ENCODE measurements at regions not wholly inside any gene's neighbourhood (a gene's known extent, or its start where the extent isn't known, plus 50 kb on each side); places are given as distances from the start of the nearest gene placed in this dataset.
"Not testable (repeated sequence)": the region's sequence is repeated elsewhere in the genome, so short reads cannot be mapped to it uniquely, and the experiment has no call there.

GRCh38 chr12:24546084-24546483 is 402.8 kb downstream of the BCAT1 start:
- intact Hi-C loops (cut with DNase I), result no loop called here
- no peak for ATAC-seq
- DNase-seq, result no peak

GRCh38 chr12:24544368-24544767 is 404.5 kb downstream of the BCAT1 start:
- no peak for DNase-seq
- intact Hi-C loops (cut with DNase I), result no loop called here
- ATAC-seq, result no peak

- intact Hi-C loops (cut with DNase I), result no loop called here
- no peak for ATAC-seq
- DNase-seq, result no peak
These were observed 407.6 kb downstream of the BCAT1 start for GRCh38 chr12:24541193-24541871.

- ATAC-seq (no peak), DNase-seq (no peak)
- intact Hi-C loops (cut with DNase I), result no loop called here
These were observed 409.3 kb downstream of the BCAT1 start for GRCh38 chr12:24539646-24540045.

GRCh38 chr12:24537083-24537860 is 411.6 kb downstream of the BCAT1 start:
- intact Hi-C loops (cut with DNase I), result no loop called here

GRCh38 chr12:24535334-24536069 is 413.4 kb downstream of the BCAT1 start:
- ATAC-seq, result no peak
- DNase-seq, result no peak

More at GRCh38 chr12:24537083-24537860, 411.6 kb downstream of the BCAT1 start:
- no peak for ATAC-seq
- DNase-seq, result no peak

GRCh38 chr12:24534622-24535021 is 414.3 kb downstream of the BCAT1 start:
- ATAC-seq (peak; percentile 65 to 68), DNase-seq (no peak)
- intact Hi-C loops (cut with DNase I), result no loop called here

More at GRCh38 chr12:24535334-24536069, 413.4 kb downstream of the BCAT1 start:
- intact Hi-C loops (cut with DNase I), result no loop called here

GRCh38 chr12:24533716-24534352 is 415.1 kb downstream of the BCAT1 start:
- intact Hi-C loops (cut with DNase I), result no loop called here
- ATAC-seq, result no peak
- DNase-seq, result no peak

GRCh38 chr12:24530689-24531088 is 418.2 kb downstream of the BCAT1 start:
- peak in 1 of 2 donors; percentile 34 for ATAC-seq
- intact Hi-C loops (cut with DNase I), result no loop called here

GRCh38 chr12:24527102-24527501 is 421.8 kb downstream of the BCAT1 start:
- DNase-seq, result no peak
- intact Hi-C loops (cut with DNase I), result no loop called here
- ATAC-seq, result peak in 1 of 2 donors; percentile 65

More at GRCh38 chr12:24530689-24531088, 418.2 kb downstream of the BCAT1 start:
- DNase-seq, result no peak

GRCh38 chr12:24522736-24523135 is 426.2 kb downstream of the BCAT1 start:
- ATAC-seq (no peak), DNase-seq (no peak)
- intact Hi-C loops (cut with DNase I), result no loop called here

- intact Hi-C loops (cut with DNase I), result no loop called here
- DNase-seq (no peak), ATAC-seq (no peak)
These were observed 429.1 kb downstream of the BCAT1 start for GRCh38 chr12:24519759-24520158.

GRCh38 chr12:24517000-24517399 is 431.9 kb downstream of the BCAT1 start:
- DNase-seq (no peak), ATAC-seq (no peak)
- intact Hi-C loops (cut with DNase I), result no loop called here

- no peak for ATAC-seq
- no peak for DNase-seq
- intact Hi-C loops (cut with DNase I), result no loop called here
These were observed 438.2 kb downstream of the BCAT1 start for GRCh38 chr12:24510581-24511125.

GRCh38 chr12:24507827-24508226 is 441.1 kb downstream of the BCAT1 start:
- DNase-seq (no peak), ATAC-seq (no peak)
- intact Hi-C loops (cut with DNase I), result no loop called here

GRCh38 chr12:24505366-24506015 is 443.4 kb downstream of the BCAT1 start:
- intact Hi-C loops (cut with DNase I), result no loop called here
- ATAC-seq, result no peak

GRCh38 chr12:24503477-24503876 is 445.4 kb downstream of the BCAT1 start:
- ATAC-seq; DNase-seq; intact Hi-C loops (cut with DNase I): not testable (repeated sequence)

More at GRCh38 chr12:24505366-24506015, 443.4 kb downstream of the BCAT1 start:
- DNase-seq, result no peak

- DNase-seq (no peak), ATAC-seq (peak in 1 of 2 donors; percentile 41)
- intact Hi-C loops (cut with DNase I), result no loop called here
These were observed 448.1 kb downstream of the BCAT1 start for GRCh38 chr12:24500831-24501230.

- intact Hi-C loops (cut with DNase I), result no loop called here
- ATAC-seq (no peak), DNase-seq (no peak)
These were observed 448.5 kb downstream of the BCAT1 start for GRCh38 chr12:24500421-24500820.
